ENCODE measurements at regions not wholly inside any gene's neighbourhood (a gene's known extent, or its start where the extent isn't known, plus 50 kb on each side); places are given as distances from the start of the nearest gene placed in this dataset.

- intact Hi-C loops (cut with micrococcal nuclease; ENCODE audit: unreplicated experiment): no loop called here
- no peaks in the 10 kb centered on the region for H4K20me1 ChIP-seq (ENCODE audit: insufficient read depth, low read length)
- H3K4me2 ChIP-seq (ENCODE audit: low read depth, low read length): no peak overlapping the region
- H3K9ac ChIP-seq (ENCODE audit: insufficient read depth, low read depth, low read length): no peak overlapping the region
- no TSS peak for BruUV-seq (replicated peaks)
- peaks cover 0 to 14% of the 10 kb centered on the region in 2 experiments; a peak in 4 of 5 replicates for H3K27me3 ChIP-seq (ENCODE audit: control insufficient read depth in 1 of 2, insufficient read depth in 2 of 2, low read length in 2 of 2)
- H3K79me2 ChIP-seq (ENCODE audit: insufficient read depth, low read length): no peaks in the 10 kb centered on the region
- FAIRE-seq: no peak
- ChIA-PET POLR2A (no interaction called here), CTCF (ENCODE audit: low intra/inter-chr PET ratio, low total read pairs) (no interaction called here)
- H3K4me1 ChIP-seq (ENCODE audit: insufficient read depth, low read length): no peaks in the 10 kb centered on the region; the same call in 1 of the 2 replicates
- in situ Hi-C loops (cut with HindIII; ENCODE audit: extremely low pct_ligation_motif_present, low pct_unique_long_range_greater_than_20kb): no loop called here
- WGBS (ENCODE audit: low lambda C conversion rate): 11% methylated on average over 3 of the region's 5 CpGs
- no peak for DNase-seq (ENCODE audit: low spot score)
- TF ChIP-seq ESRRA (CRISPR knock-in tag; IDR thresholded peaks at IDR 0.05; ENCODE audit: low read depth) (no peak), ZNF12 (CRISPR knock-in tag; IDR thresholded peaks at IDR 0.05) (peak; percentile 96), GPN1 (CRISPR knock-in tag; IDR thresholded peaks at IDR 0.05; ENCODE audit: borderline replicate concordance) (no peak)
- H3K9me3 ChIP-seq (ENCODE audit: low read length): no peaks in the 10 kb centered on the region
- no peaks in the 10 kb centered on the region for H3K36me3 ChIP-seq (replicated peaks in 1 of 2; ENCODE audit: control insufficient read depth in 1 of 2, insufficient read depth in 2 of 2, low read length in 2 of 2)
- H3K27ac ChIP-seq (ENCODE audit: extremely low read length, insufficient read depth, low read length): no peak overlapping the region
- no peak overlapping the region for H3K4me3 ChIP-seq (replicated peaks in 1 of 3; ENCODE audit: insufficient read depth in 1 of 3, low read depth in 2 of 3, low read length in 3 of 3)
- no peak overlapping the region for H2AFZ ChIP-seq (ENCODE audit: low read length)
- ATAC-seq: no peak
Measured at GRCh38 chr9:36730414-36730813, 157.7 kb downstream of the MELK start.

GRCh38 chr9:36731068-36731956 lies 158.6 kb downstream of the MELK start:
- CTCF ChIA-PET (ENCODE audit: low intra/inter-chr PET ratio, low total read pairs): no interaction called here
- ATAC-seq (no peak), FAIRE-seq (no peak), DNase-seq (ENCODE audit: low spot score) (no peak)
- H3K9ac ChIP-seq (ENCODE audit: insufficient read depth, low read depth, low read length): no peak overlapping the region
- H3K4me3 ChIP-seq (replicated peaks in 1 of 3; ENCODE audit: insufficient read depth in 1 of 3, low read depth in 2 of 3, low read length in 3 of 3): no peak overlapping the region
- H4K20me1 ChIP-seq (ENCODE audit: insufficient read depth, low read length): no peaks in the 10 kb centered on the region
- peak overlapping the region; percentile 29 for H3K4me2 ChIP-seq (ENCODE audit: low read depth, low read length)
- H3K4me1 ChIP-seq (ENCODE audit: insufficient read depth, low read length): no peaks in the 10 kb centered on the region; the same call in 1 of the 2 replicates
- H3K79me2 ChIP-seq (ENCODE audit: insufficient read depth, low read length): no peaks in the 10 kb centered on the region
- H3K27ac ChIP-seq (ENCODE audit: extremely low read length, insufficient read depth, low read length): no peak overlapping the region
- H3K36me3 ChIP-seq (replicated peaks in 1 of 2; ENCODE audit: control insufficient read depth in 1 of 2, insufficient read depth in 2 of 2, low read length in 2 of 2): no peaks in the 10 kb centered on the region
- no peak for TF ChIP-seq ARHGAP35 (CRISPR knock-in tag; IDR thresholded peaks at IDR 0.05; ENCODE audit: borderline replicate concordance)
- TF ChIP-seq GATAD2A (CRISPR knock-in tag; IDR thresholded peaks at IDR 0.05): no peak
- no peak for TF ChIP-seq KLF12 (CRISPR knock-in tag; IDR thresholded peaks at IDR 0.05; ENCODE audit: borderline replicate concordance)
- TF ChIP-seq ZNF776 (CRISPR knock-in tag; IDR thresholded peaks at IDR 0.05): no peak
- no peak for TF ChIP-seq REPIN1 (CRISPR knock-in tag; IDR thresholded peaks at IDR 0.05; ENCODE audit: borderline replicate concordance, low read depth)
- no peak for TF ChIP-seq ZNF275 (CRISPR knock-in tag; IDR thresholded peaks at IDR 0.05; ENCODE audit: borderline replicate concordance)
- peak overlapping the region; percentile 70 for H2AFZ ChIP-seq (ENCODE audit: low read length)
- POLR2A ChIA-PET: no interaction called here
- intact Hi-C loops (cut with micrococcal nuclease; ENCODE audit: unreplicated experiment) (no loop called here), in situ Hi-C loops (cut with HindIII; ENCODE audit: extremely low pct_ligation_motif_present, low pct_unique_long_range_greater_than_20kb) (no loop called here)
- WGBS (ENCODE audit: low lambda C conversion rate): 23% methylated on average over 9 of the region's 10 CpGs
- no TSS peak for BruUV-seq (replicated peaks)
- no peaks in the 10 kb centered on the region for H3K9me3 ChIP-seq (ENCODE audit: low read length)
- H3K27me3 ChIP-seq (ENCODE audit: control insufficient read depth in 1 of 2, insufficient read depth in 2 of 2, low read length in 2 of 2): peaks cover 0 to 17% of the 10 kb centered on the region in 2 experiments
